GM19463 (cell line): ENCODE measurements at regions not wholly inside any gene's neighbourhood (a gene's known extent, or its start where the extent isn't known, plus 50 kb on each side); places are given as distances from the start of the nearest gene placed in this dataset.
"Not testable (repeated sequence)": the region's sequence is repeated elsewhere in the genome, so short reads cannot be mapped to it uniquely, and the experiment has no call there.

Source experiments
- ATAC-seq: cut with Tn5 transposase; IDR thresholded peaks from one replicate; pipeline ENCODE4 v1.9.1; 2021; ENCODE audit warnings: mild to moderate bottlenecking, moderate library complexity; ENCODE audit not compliant: unreplicated experiment

DNA sequence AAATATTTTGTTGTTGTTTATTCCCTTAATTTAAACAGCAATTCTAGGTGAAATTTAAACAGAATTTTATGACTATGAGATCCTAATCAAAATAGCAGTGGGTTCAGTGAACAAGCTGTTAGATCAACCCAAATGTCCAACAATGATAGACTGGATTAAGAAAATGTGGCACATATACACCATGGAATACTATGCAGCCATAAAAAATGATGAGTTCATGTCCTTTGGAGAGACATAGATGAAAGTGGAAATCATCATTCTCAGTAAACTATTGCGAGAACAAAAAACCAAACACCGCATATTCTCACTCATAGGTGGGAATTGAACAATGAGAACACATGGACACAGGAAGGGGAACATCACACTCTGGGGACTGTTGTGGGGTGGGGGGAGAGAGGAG, 407.3 kb upstream of the ADAMTSL1 start:
- ATAC-seq = not testable (repeated sequence)

- ATAC-seq = no peak
Measured at GRCh38 chr9:18067548-18068120, 406.3 kb upstream of the ADAMTSL1 start.

DNA sequence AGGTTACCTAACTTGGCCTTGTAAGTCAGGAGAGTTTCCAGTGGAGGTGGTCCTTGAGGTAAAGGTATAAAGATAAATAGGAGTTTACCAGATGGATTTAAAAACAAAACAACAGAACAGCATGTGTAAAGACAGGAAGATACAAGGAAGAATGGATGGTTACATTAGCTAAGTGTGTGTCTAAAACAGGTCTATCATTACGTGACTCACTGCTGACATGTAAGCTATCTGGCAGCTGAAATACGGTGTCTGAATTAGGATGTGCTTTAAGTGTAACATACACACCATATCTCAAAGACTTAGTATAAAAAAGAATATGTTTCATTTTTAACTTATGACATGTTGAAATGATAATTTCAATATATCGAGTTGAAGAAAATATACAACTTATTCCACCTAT, 405.1 kb upstream of the ADAMTSL1 start:
- ATAC-seq = no peak

DNA sequence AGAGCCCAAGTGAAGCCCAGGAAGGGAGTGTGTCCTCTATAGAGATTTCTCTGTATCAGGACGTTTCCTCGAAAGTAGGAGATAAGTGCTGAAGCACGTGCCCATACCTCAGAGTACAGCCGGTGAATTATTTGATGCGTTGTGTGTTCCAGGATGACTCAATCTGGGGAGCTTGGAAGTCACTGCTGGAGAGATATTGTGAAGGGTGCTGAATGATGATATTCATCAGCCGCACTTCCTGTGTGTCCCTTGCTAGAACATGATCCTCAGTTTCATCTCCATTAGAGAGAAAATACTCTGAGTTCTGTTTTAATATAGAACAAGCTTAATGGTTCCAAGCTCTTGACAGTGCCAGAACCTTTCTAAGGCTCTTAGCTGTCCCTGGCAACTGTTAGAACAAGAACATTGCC, 402.3 kb upstream of the ADAMTSL1 start:
- no peak for ATAC-seq

DNA sequence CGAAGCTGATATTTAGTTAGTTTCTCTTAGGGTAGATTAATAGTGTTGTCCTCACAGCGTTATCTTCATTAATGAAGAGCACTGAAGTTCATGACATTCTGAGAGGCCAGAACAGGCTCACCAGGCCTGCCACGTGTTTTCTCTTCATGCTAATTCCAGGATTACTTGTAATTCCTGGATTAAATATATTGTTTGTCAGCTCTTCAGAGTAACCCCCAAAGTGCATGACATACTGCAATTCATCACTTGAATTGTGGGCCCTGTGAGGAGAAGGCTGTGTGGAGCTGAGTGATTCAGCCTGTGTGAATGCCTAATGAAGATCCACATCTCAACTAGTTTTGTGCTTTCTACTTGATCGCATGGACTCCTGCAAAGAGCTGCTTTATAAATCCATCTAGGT, 401.0 kb upstream of the ADAMTSL1 start:
- ATAC-seq = no peak

GRCh38 chr9:18074041-18074440, 399.9 kb upstream of the ADAMTSL1 start:
- ATAC-seq = no peak

GRCh38 chr9:18075253-18075952, 398.6 kb upstream of the ADAMTSL1 start:
- no peak for ATAC-seq

- ATAC-seq = no peak
Measured at GRCh38 chr9:18077941-18078678, 395.8 kb upstream of the ADAMTSL1 start.

DNA sequence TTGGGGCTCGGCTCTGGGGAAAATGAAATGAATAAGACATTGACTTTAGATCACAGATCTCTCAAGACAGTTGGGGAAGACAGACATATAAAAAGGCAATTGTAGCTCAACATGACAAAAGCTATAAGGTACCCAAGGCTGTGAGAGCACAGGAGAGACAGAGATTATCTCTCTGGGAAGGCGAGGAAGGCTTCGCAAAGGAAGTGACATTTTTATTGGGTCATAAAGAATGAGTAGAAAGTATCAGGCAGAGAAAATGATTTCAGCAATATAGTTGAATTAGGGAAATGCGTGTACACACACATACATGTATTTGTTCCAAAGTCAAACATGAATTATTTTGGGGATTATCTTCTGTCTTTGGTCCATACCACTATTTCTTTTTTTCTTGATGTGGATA, 381.8 kb upstream of the ADAMTSL1 start:
- ATAC-seq = no peak

DNA sequence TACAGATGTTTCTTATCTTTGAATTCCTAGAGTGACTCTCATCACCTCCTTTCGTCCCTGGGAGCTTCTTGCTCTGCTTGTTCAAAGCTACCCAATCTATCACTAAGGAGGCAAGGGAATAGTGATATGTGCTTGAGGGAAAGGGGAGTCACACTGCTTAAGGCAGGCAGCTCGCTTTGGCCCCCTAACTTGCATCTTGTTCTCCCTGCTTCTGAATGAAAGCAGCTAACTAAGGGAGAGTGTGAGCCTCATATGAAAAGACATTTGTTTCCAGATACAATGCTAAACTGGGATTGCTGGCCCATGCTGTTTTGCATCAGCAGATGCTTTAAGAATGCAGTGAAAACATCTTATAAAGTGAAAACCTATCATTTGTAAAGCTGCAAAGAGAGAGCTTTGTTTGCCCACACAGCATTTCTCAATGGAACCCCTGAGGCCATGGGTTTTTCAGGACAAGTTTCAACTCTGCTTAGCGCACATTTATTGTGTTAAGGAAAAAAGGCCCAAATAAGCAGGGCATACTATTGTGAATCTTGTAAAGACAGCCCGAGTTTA, 367.9 kb upstream of the ADAMTSL1 start:
- no peak for ATAC-seq

DNA sequence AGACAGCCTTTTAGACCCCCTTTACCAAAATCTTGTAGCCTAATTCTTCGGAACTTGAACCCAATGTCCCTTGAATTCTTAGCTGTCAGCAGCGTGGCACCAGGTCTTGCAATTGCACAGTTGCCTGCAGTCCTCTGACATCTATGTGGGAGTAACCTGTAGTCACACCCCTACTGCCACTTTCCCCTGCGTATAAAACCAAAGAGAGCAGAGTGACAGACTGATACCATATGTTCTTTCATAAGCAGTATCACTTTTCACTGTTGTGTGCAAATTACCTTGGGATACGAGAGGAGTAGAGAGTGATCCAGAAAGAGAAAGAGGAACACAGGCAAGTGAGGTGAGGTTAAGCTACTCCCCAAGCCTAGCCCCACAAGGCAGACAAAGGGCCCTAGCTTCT, 364.3 kb upstream of the ADAMTSL1 start:
- no peak for ATAC-seq

DNA sequence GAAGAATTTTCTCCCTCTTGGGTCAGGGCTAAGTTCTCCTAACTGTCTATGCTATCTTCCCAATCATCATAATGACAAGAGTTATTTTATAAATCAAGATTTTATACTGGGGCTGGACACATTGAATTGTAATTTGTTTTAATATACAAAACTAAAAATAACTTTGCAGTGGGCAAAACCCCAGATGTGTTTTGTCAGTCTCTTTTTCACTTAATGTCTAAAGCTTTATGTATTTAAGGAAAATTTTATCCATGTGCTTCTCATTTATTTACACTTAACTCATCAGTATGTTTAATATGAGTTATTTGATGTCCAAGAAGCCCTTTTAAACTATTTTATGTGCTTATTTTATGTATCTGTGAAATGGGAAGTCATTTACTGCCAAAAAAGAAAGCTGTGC, 362.8 kb upstream of the ADAMTSL1 start:
- ATAC-seq = no peak

DNA sequence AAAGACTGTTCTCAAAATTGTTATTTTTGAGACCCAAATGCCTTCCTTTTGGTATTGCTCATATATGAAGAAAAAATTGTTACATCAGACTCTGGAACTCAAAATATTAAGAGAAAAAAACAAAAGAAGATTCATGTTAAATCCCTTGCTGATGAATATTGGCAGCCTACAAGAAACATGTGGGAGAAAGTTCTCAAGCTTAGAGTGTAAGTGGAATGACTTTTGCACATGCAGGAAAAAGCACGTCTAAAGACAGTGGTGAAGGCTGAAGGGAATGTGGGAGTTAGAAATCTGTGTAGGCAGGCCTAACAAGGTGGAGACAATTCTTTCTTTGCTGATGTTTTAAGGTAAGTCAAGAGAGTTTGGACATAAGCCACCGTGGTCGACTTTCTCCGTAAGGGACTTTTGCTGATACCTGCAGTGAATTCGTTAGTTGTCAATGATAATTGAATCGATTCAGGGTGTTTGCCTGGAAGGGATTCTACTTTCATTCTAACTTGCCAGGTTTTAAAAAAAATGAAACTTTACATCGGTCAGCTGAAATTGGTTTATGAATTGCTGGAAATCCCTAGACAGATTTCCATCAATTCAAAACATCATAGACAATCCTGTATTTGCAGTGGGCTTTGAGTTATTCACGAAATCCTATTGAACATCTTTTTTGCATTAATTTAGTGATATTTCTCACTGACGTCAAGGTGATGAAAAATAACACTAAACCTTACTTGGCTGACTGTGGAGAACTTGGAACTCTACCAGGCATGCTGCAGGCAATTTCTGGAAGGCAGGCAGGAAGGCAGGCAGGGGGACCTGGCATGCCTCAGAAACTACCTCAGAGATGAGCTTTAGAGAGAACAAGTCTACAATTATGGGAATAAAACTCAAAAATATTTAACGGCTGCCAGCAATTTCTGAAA, 359.1 kb upstream of the ADAMTSL1 start:
- no peak for ATAC-seq

- ATAC-seq = no peak
Measured at GRCh38 chr9:18118268-18118667, 355.7 kb upstream of the ADAMTSL1 start.

DNA sequence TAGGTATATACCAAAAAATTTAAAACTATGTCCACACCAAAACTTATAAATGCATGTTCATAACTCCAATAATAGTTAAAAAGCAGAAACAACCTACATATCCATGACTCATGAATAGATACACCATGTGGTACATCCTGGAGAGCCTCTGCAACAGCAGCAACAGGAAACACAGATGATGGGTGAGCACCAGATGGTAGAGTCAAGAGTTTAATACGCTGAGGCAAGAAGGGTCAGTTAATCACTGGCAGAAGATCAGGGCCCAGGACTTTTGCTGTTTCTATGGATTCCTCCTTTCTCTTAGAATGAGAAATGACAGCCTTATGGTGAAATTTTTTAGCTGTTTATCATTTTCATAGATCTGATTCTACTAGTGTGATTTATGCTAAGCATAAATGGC, 351.8 kb upstream of the ADAMTSL1 start:
- ATAC-seq = no peak

DNA sequence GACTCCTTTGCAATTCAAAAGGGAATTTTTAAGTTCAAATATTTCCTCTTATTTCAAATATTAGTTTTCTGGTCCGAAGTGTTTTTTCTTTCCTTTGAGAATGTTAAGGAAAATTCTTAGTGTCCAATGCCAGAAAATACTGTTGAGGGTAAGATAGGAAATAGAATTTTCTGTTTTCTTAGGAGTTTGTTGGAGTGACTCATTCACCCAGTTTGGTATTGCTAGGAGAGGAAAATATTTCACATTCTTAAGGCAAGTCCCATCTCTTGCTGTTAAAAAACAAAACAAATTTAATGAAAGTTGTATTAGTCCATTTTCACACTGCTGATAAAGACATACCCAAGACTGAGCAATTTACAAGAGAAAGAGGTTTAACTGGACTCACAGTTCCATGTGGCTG, 349.2 kb upstream of the ADAMTSL1 start:
- ATAC-seq = no peak

DNA sequence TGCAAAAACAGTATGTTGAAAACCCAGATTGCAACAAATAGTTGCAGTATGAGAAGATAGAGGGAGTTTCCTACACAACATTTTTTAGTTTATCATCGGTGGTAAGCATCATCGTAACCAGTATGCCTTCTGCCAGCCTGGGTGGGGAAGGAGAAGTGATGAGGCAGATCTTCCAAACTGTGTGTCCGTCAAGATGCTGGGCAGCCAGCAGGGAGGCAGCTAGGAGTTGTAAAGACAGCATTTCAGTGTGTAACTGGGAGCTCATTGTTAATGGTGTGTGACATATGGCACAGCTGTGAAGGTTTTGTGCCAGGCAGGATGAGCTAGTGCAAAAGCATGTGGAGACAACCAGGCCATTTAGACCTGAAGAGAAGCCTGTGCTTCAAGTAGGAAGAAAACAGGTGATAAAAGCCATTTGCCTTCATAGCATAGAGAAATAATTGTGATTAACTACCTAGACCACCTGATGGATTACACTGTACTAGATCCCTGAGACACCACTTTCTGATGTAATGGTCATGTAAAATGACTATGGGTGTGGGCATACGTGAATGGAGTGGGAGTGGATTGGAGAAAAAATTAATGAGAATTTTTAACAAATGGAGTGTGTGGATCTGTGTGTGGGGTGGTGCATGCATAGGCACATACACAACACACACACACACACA, 347.0 kb upstream of the ADAMTSL1 start:
- no peak for ATAC-seq

DNA sequence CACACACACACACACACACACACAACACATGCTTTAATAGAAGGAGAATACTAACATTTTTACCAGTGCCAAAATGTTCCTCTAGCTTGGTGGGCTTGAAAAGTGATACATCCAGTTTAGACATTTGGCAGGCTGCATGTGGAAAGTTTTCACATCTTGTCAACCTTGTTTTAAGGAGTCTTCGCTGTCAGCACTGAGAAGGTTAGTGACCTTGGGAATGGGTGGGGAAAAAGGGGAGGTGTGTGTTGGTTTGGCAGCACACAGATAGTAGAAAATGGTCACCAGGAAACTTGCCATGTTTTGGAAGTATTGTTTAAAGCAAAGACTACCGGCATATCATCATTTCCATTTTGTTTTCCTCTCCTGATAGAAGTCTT, 346.5 kb upstream of the ADAMTSL1 start:
- no peak for ATAC-seq

GRCh38 chr9:18129809-18130334, 344.1 kb upstream of the ADAMTSL1 start:
- no peak for ATAC-seq

DNA sequence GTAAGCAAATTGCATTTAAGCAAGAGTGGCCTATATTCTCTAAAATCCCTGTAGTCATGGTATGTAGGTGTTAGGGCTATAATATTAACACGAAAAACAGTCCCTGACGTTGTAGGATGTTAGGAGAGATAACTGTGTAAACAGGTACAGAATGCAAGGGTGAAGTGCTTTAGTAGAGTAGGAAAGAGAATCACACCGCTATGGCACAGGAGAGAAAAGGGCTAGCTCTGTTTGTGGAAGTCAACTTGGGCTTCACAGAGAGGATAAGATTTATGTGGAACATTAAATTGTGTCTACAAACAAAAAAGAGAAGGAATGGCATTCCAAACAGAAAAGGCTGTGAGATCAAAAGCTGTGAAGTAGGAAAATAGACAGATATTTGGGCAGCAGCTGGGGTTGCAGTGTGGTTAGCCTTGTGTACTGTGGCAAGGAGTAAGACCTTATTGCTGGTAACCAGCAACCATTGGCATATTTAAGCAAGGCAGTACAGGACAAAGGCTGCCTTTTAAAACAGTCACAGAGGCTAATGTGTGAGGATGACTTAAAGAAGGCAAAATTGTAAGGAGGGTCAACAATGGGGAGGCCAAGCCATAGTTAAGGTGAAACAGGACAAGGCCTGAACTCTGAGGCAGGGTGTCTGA, 337.5 kb upstream of the ADAMTSL1 start:
- no peak for ATAC-seq
